OCI-LY7 (cell line): ENCODE measurements at regions not wholly inside any gene's neighbourhood (a gene's known extent, or its start where the extent isn't known, plus 50 kb on each side); places are given as distances from the start of the nearest gene placed in this dataset.

Experiments used
- BruUV-seq: library from RNA; stranded (reverse); fragments of 400-500 nt; replicated peaks from 2 replicates; lab custom pipeline; 2021; lab: Mats Ljungman, UMichigan
- CTCF ChIA-PET: fragments of 300-600 bp; sonication (Branson Sonifier 250); formaldehyde crosslinking; loops from one replicate; lab custom pipeline; 2022; ENCODE audit warnings: antibody characterized with exemption; ENCODE audit not compliant: unreplicated experiment; lab: Charles Lee
- POLR2A ChIA-PET: fragments of 300-600 bp; sonication (Branson Sonifier 250); formaldehyde crosslinking; loops from one replicate; lab custom pipeline; 2022; ENCODE audit warnings: antibody characterized with exemption; lab: Charles Lee
- DNase-seq: peaks from one replicate; pipeline ENCODE4 v3.0.0-alpha.2; 2015; ENCODE audit warnings: low spot score
- H2AFZ ChIP-seq: fragments of 200-600 bp; sonication (generic), shearing (Covaris generic); 2 replicates; pipeline ENCODE4 v1.6.1; 2014; ENCODE audit warnings: mild to moderate bottlenecking, antibody characterized with exemption, low read length, moderate library complexity
- H3K27ac ChIP-seq: fragments of 200-600 bp; sonication (generic); 2 replicates; pipeline ENCODE4 v1.5.1; 2014; ENCODE audit warnings: mixed run types, low read depth, mild to moderate bottlenecking, moderate library complexity, low read length, inconsistent platforms; ENCODE audit not compliant: poor library complexity, severe bottlenecking
- H3K36me3 ChIP-seq: fragments of 200-600 bp; sonication (generic); 2 replicates; pipeline ENCODE4 v1.6.1; 2014; ENCODE audit warnings: mild to moderate bottlenecking, antibody characterized with exemption, low read length, moderate library complexity, mixed read lengths; ENCODE audit not compliant: insufficient read depth
- H3K4me1 ChIP-seq: fragments of 200-600 bp; sonication (generic); 2 replicates; pipeline ENCODE4 v1.5.1; 2014; ENCODE audit warnings: mild to moderate bottlenecking, low read length; ENCODE audit not compliant: insufficient read depth, poor library complexity, severe bottlenecking
- H3K4me2 ChIP-seq: fragments of 200-600 bp; sonication (generic); 2 replicates; pipeline ENCODE4 v1.6.1; 2014; ENCODE audit warnings: mild to moderate bottlenecking, low read length
- H3K4me3 ChIP-seq: fragments of 200-600 bp; sonication (generic); 2 replicates; pipeline ENCODE4 v1.5.1; 2014; ENCODE audit warnings: mild to moderate bottlenecking, low read depth, low read length; ENCODE audit not compliant: poor library complexity, severe bottlenecking
- H3K79me2 ChIP-seq: fragments of 200-600 bp; sonication (generic); 2 replicates; pipeline ENCODE4 v1.6.1; 2016; ENCODE audit warnings: low read depth, mild to moderate bottlenecking, low read length, moderate library complexity, mixed read lengths; ENCODE audit not compliant: insufficient read depth
- H3K9me2 ChIP-seq: fragments of 200-600 bp; sonication (generic); 2 replicates; pipeline ENCODE4 v1.6.1; 2016; ENCODE audit warnings: mild to moderate bottlenecking, low read length, mixed read lengths; ENCODE audit not compliant: insufficient read depth
- H3K9me3 ChIP-seq: fragments of 200-600 bp; sonication (generic); 2 replicates; pipeline ENCODE4 v1.6.1; 2014; ENCODE audit warnings: mild to moderate bottlenecking, mixed run types, low read length, mixed read lengths
- H4K20me1 ChIP-seq: fragments of 200-600 bp; sonication (generic); 2 replicates; pipeline ENCODE4 v1.6.1; 2014; ENCODE audit warnings: mild to moderate bottlenecking, antibody characterized with exemption, low read length, moderate library complexity, mixed read lengths; ENCODE audit not compliant: insufficient read depth
- EZH2phosphoT487 ChIP-seq: fragments of 200-600 bp; sonication (generic); IDR thresholded peaks from 2 replicates; pipeline ENCODE4 v1.6.1; 2018; ENCODE audit warnings: low read depth, borderline replicate concordance, mild to moderate bottlenecking, mixed run types, antibody characterized with exemption, low read length, moderate library complexity, mixed read lengths
- intact Hi-C: fragments of 100-400 bp; cut with micrococcal nuclease; formaldehyde crosslinking; loops from one replicate; pipeline ENCODE4 v1.10.0; 2022; ENCODE audit not compliant: unreplicated experiment
- TF ChIP-seq, protein P1 (sequence below): fragments of 200-600 bp; sonication (generic); conservative IDR thresholded peaks from 2 replicates; pipeline ENCODE4 v1.5.1; 2014; ENCODE audit warnings: mild to moderate bottlenecking, antibody characterized with exemption, low read length, moderate library complexity, mixed read lengths

DNA sequence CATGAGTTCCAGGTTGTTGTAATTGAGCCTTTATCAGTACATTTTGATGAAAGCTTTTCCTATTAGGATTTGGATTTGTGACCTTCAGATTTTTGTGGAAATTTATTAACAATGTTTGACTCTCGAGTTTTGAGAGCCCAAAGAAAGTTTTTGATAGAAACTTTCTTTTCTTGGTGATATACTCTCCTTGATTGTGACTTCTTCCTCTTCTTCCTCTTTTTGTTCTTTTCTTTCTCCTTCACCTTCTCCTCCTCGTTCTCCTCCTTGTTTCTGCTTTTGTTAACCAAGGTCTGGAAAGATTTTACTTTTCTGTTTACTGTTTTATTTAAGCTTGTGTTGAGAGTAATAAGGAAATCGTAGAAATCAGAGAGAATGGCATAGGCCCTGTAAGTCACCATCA, 182.4 kb downstream of the TRIM27 start:
- TF ChIP-seq EZH2phosphoT487 = no peak
- TF ChIP-seq, protein P1, sequence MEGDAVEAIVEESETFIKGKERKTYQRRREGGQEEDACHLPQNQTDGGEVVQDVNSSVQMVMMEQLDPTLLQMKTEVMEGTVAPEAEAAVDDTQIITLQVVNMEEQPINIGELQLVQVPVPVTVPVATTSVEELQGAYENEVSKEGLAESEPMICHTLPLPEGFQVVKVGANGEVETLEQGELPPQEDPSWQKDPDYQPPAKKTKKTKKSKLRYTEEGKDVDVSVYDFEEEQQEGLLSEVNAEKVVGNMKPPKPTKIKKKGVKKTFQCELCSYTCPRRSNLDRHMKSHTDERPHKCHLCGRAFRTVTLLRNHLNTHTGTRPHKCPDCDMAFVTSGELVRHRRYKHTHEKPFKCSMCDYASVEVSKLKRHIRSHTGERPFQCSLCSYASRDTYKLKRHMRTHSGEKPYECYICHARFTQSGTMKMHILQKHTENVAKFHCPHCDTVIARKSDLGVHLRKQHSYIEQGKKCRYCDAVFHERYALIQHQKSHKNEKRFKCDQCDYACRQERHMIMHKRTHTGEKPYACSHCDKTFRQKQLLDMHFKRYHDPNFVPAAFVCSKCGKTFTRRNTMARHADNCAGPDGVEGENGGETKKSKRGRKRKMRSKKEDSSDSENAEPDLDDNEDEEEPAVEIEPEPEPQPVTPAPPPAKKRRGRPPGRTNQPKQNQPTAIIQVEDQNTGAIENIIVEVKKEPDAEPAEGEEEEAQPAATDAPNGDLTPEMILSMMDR = no peak
- no peak overlapping the region for H3K4me3 ChIP-seq
- intact Hi-C loops = no loop called here
- no peaks in the 10 kb centered on the region for H3K4me1 ChIP-seq
- H3K27ac ChIP-seq = no peak overlapping the region
- H3K36me3 ChIP-seq = no peaks in the 10 kb centered on the region
- H4K20me1 ChIP-seq = no peaks in the 10 kb centered on the region
- no peak overlapping the region for H3K4me2 ChIP-seq
- H3K9me3 ChIP-seq = no peaks in the 10 kb centered on the region
- no peaks in the 10 kb centered on the region for H3K9me2 ChIP-seq
- no peaks in the 10 kb centered on the region for H3K79me2 ChIP-seq
- H2AFZ ChIP-seq = no peak overlapping the region; the same call in 1 of the 2 replicates
- BruUV-seq = no TSS peak
- DNase-seq = no peak
- ChIA-PET CTCF (no interaction called here), POLR2A (interaction anchor here (1.1 kb wide), 1 partner anchor 12 kb away, joined by 3 read pairs; no protein-coding TSS in a partner anchor)

DNA sequence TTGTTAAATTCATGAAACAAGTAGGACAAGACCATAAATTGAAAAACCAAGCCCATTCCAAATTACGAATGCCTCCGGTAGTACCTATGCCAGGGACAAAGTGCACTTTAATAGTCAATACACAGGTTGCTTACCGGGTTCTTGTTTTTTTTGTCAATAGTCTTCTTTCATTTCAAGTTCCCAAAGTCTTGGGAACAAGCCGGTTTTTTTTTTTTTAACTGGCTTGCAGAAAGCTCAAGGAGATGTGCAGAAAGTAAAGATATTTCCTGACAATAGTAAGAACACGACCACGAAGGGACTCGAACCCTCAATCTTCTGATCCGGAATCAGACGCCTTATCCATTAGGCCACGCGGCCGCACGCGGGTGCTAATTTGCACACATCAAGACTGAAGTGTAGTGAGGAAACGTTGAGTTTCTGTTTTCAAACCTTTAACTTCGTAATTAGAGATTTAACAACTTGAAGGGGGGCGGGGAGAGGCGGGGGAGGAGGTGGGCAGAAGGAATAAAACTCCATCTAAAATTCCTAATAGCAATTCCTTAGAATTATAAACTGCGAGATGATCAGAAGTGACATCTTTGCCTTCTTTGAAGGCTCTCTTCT, 181.0 kb downstream of the TRIM27 start:
- no peaks in the 10 kb centered on the region for H3K79me2 ChIP-seq
- no peaks in the 10 kb centered on the region for H3K4me1 ChIP-seq
- no peak overlapping the region for H3K4me3 ChIP-seq
- POLR2A ChIA-PET = interaction anchor here (0.7 kb wide), 1 partner anchor 28 kb away, joined by 3 read pairs; no protein-coding TSS in a partner anchor
- TF ChIP-seq, protein P1 = no peak
- no peak for TF ChIP-seq EZH2phosphoT487
- H3K9me3 ChIP-seq = no peaks in the 10 kb centered on the region
- no peak overlapping the region for H3K27ac ChIP-seq
- no peaks in the 10 kb centered on the region for H3K36me3 ChIP-seq
- CTCF ChIA-PET = no interaction called here
- H2AFZ ChIP-seq = no peak overlapping the region
- H4K20me1 ChIP-seq = no peaks in the 10 kb centered on the region
- intact Hi-C loops = no loop called here
- no peaks in the 10 kb centered on the region for H3K9me2 ChIP-seq
- no TSS peak for BruUV-seq
- no peak overlapping the region for H3K4me2 ChIP-seq
- DNase-seq = no peak

DNA sequence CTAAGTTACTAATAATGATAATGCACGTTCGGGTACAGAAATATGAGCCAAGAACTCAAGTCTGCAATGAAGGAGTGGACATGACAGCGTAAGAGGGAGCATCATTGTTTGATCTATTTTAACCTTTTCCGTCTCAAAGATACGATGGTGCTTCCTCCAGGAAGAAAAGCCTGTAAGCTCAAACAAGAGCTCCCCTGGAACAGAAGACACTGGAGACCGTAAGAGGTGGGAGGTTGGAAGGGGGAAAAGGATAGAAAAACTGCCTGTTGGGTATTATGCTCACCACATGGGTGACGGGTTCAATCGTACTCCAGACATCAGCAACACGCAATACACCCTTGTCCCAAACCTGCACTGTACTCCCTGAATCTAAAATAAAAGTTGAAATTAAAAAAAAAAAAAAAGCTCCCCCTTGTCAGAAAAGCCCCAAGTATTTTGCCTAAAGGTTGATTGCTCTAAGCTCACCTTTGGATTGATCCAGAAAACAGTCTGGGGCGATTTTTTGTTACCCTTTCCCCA, 180.5 kb downstream of the TRIM27 start:
- Histone ChIP-seq H3K36me3 (no peaks in the 10 kb centered on the region), H3K9me2 (no peaks in the 10 kb centered on the region), H3K4me2 (no peak overlapping the region), H3K27ac (no peak overlapping the region), H3K4me1 (no peaks in the 10 kb centered on the region), H3K9me3 (no peaks in the 10 kb centered on the region), H3K4me3 (no peak overlapping the region), H3K79me2 (no peaks in the 10 kb centered on the region), H4K20me1 (no peaks in the 10 kb centered on the region), H2AFZ (no peak overlapping the region)
- no TSS peak for BruUV-seq
- TF ChIP-seq, protein P1 = no peak
- CTCF ChIA-PET = no interaction called here
- intact Hi-C loops = no loop called here
- POLR2A ChIA-PET = interaction anchor here (0.7 kb wide), 1 partner anchor 72 kb away, joined by 3 read pairs; no protein-coding TSS in a partner anchor
- no peak for DNase-seq
